ENCODE measurements at regions not wholly inside any gene's neighbourhood (a gene's known extent, or its start where the extent isn't known, plus 50 kb on each side); places are given as distances from the start of the nearest gene placed in this dataset.

DNA sequence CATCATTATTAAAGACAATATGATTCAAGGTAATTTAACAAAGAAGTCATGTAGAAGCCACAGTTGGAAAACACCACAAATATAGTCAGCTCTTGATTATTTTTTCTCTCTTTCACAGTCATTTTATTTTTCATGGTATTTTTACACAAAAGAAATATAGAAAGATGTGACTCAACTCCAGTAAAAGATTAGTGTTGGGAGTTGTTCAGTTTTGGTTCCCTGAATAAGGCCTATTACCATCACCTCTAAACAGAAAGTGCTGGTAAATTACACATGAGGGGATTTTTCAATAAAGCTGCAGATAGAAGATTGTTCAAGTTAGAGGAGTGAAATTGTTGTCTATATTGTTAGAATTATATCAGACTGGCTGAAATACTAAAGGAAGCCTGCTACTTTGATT, 107.0 kb downstream of the DDIT4L start:
- no peak for TF ChIP-seq CTCF (IDR thresholded peaks at IDR 0.05)
- no peak for TF ChIP-seq POLR2A (IDR thresholded peaks at IDR 0.05)
- TF ChIP-seq EP300 (IDR thresholded peaks at IDR 0.05) = no peak
- TF ChIP-seq POLR2AphosphoS5 (IDR thresholded peaks at IDR 0.05) = no peak

All from upper lobe of left lung (tissue), 4 donors.